PC-3 (cell line): ENCODE measurements at regions not wholly inside any gene's neighbourhood (a gene's known extent, or its start where the extent isn't known, plus 50 kb on each side); places are given as distances from the start of the nearest gene placed in this dataset.

Experiments used
- ATAC-seq: fragments of 200-7000 bp; cut with Tn5 transposase; 2 replicates; pipeline ENCODE4 v1.9.1; 2020; ENCODE audit warnings: mild to moderate bottlenecking, moderate library complexity
- BruUV-seq: library from RNA; stranded (reverse); fragments of 400-500 nt; replicated peaks from 2 replicates; lab custom pipeline; 2021; lab: Mats Ljungman, UMichigan
- CTCF ChIA-PET: fragments of 300-600 bp; sonication (Branson Sonifier 250); formaldehyde crosslinking; loops from one replicate; lab custom pipeline; 2022; ENCODE audit warnings: antibody characterized with exemption; lab: Charles Lee
- POLR2A ChIA-PET: fragments of 300-600 bp; sonication (Branson Sonifier 250); formaldehyde crosslinking; loops from one replicate; lab custom pipeline; 2022; ENCODE audit warnings: antibody characterized with exemption; ENCODE audit not compliant: unreplicated experiment; lab: Charles Lee
- DNase-seq: peaks from one replicate; pipeline ENCODE4 v3.0.0-alpha.2; 2015
- H2AFZ ChIP-seq: fragments of 300-600 bp; sonication (generic); 2 replicates; pipeline ENCODE4 v1.6.0; 2016; ENCODE audit warnings: antibody characterized with exemption, low read length
- H3F3A ChIP-seq: fragments of 300-600 bp; sonication (generic); one replicate; pipeline ENCODE4 v1.6.0; 2017; ENCODE audit warnings: antibody characterized with exemption, low read length, control low read depth, mild to moderate bottlenecking; ENCODE audit not compliant: unreplicated experiment
- H3K27ac ChIP-seq: fragments of 300-600 bp; sonication (generic); 2 replicates; pipeline ENCODE4 v1.5.1; 2016; ENCODE audit warnings: mild to moderate bottlenecking, low read length
- H3K27me3 ChIP-seq: fragments of 300-600 bp; sonication (generic); 2 replicates; pipeline ENCODE4 v1.6.1; 2016; ENCODE audit warnings: low read length, mixed read lengths
- H3K36me3 ChIP-seq: fragments of 300-600 bp; sonication (generic); 2 replicates; pipeline ENCODE4 v1.6.1; 2016; ENCODE audit warnings: low read depth, mixed run types, low read length, mixed read lengths
- H3K4me1 ChIP-seq: fragments of 300-600 bp; sonication (generic); 2 replicates; pipeline ENCODE4 v1.5.1; 2016; ENCODE audit warnings: low read length; ENCODE audit not compliant: insufficient read depth
- H3K4me2 ChIP-seq: fragments of 300-600 bp; sonication (generic); 2 replicates; pipeline ENCODE4 v1.6.0; 2016; ENCODE audit warnings: low read length
- H3K4me3 ChIP-seq: fragments of 300-600 bp; sonication (generic); 2 replicates; pipeline ENCODE4 v1.5.1; 2016; ENCODE audit warnings: mild to moderate bottlenecking, low read length, mixed read lengths
- H3K79me2 ChIP-seq: fragments of 300-600 bp; sonication (generic); 2 replicates; pipeline ENCODE4 v1.6.1; 2017; ENCODE audit warnings: low read length, mixed read lengths
- H3K9ac ChIP-seq: fragments of 300-600 bp; sonication (generic); 2 replicates; pipeline ENCODE4 v1.6.0; 2016; ENCODE audit warnings: mild to moderate bottlenecking, low read length
- H3K9me2 ChIP-seq: fragments of 300-600 bp; sonication (generic); replicated peaks from 2 replicates; pipeline ENCODE4 v1.6.1; 2016; ENCODE audit warnings: mixed run types, low read length, mixed read lengths
- H3K9me3 ChIP-seq: fragments of 300-600 bp; sonication (generic); 2 replicates; pipeline ENCODE4 v1.6.1; 2016; ENCODE audit warnings: low read length, mixed read lengths
- H4K20me1 ChIP-seq: fragments of 300-600 bp; sonication (generic); 2 replicates; pipeline ENCODE4 v1.6.1; 2016; ENCODE audit warnings: low read length, mixed read lengths
- CTCF ChIP-seq: fragments of 300-600 bp; sonication (generic); conservative IDR thresholded peaks from 2 replicates; pipeline ENCODE4 v1.5.1; 2017; ENCODE audit warnings: antibody characterized with exemption, low read depth, mild to moderate bottlenecking, low read length
- EZH2 ChIP-seq: fragments of 300-600 bp; sonication (generic); IDR thresholded peaks from one replicate; pipeline ENCODE4 v1.6.1; 2017; ENCODE audit warnings: antibody characterized with exemption, mild to moderate bottlenecking, low read length; ENCODE audit not compliant: unreplicated experiment
- EZH2phosphoT487 ChIP-seq: fragments of 300-600 bp; sonication (generic); IDR thresholded peaks from 2 replicates; pipeline ENCODE4 v1.6.1; 2018; ENCODE audit warnings: mild to moderate bottlenecking, antibody characterized with exemption, low read length, borderline replicate concordance
- intact Hi-C: fragments of 100-400 bp; cut with micrococcal nuclease; formaldehyde crosslinking; loops from 2 replicates; pipeline ENCODE4 v1.9.0; 2023

GRCh38 chr20:58571693-58572427 is 56.7 kb upstream of the APCDD1L start:
- ATAC-seq = peak; percentile 61

GRCh38 chr20:58571356-58571692 is 56.1 kb upstream of the APCDD1L start:
- Histone ChIP-seq H3K4me1 (no peaks in the 10 kb centered on the region), H3K9ac (no peak overlapping the region), H3K9me3 (no peaks in the 10 kb centered on the region), H3K4me3 (no peak overlapping the region), H4K20me1 (no peaks in the 10 kb centered on the region), H3K79me2 (no peaks in the 10 kb centered on the region), H3K27ac (no peak overlapping the region), H3K27me3 (no peaks in the 10 kb centered on the region), H3K4me2 (no peak overlapping the region), H3K36me3 (no peaks in the 10 kb centered on the region), H3K9me2 (no peaks in the 10 kb centered on the region), H2AFZ (no peak overlapping the region), H3F3A (no peaks in the 10 kb centered on the region)
- ChIA-PET POLR2A (no interaction called here), CTCF (no interaction called here)
- BruUV-seq = no TSS peak
- no peak for DNase-seq
- TF ChIP-seq CTCF (no peak), EZH2 (no peak), EZH2phosphoT487 (no peak)
- ATAC-seq = no peak; the same call in 1 of the 2 replicates
- intact Hi-C loops = no loop called here

More at GRCh38 chr20:58571693-58572427, 56.7 kb upstream of the APCDD1L start:
- intact Hi-C loops = no loop called here
- H3K4me2 ChIP-seq = no peak overlapping the region
- no peak overlapping the region for H3K4me3 ChIP-seq
- ChIA-PET CTCF (no interaction called here), POLR2A (no interaction called here)
- peak; percentile 39 for DNase-seq
- no peaks in the 10 kb centered on the region for H3K27me3 ChIP-seq
- no peaks in the 10 kb centered on the region for H3K4me1 ChIP-seq
- no peaks in the 10 kb centered on the region for H3K36me3 ChIP-seq
- no peaks in the 10 kb centered on the region for H4K20me1 ChIP-seq
- TF ChIP-seq CTCF (no peak), EZH2 (no peak), EZH2phosphoT487 (no peak)
- H3F3A ChIP-seq = no peaks in the 10 kb centered on the region
- H3K9me2 ChIP-seq = no peaks in the 10 kb centered on the region
- H2AFZ ChIP-seq = no peak overlapping the region
- no peaks in the 10 kb centered on the region for H3K79me2 ChIP-seq
- no TSS peak for BruUV-seq
- no peak overlapping the region for H3K9ac ChIP-seq
- no peak overlapping the region for H3K27ac ChIP-seq
- H3K9me3 ChIP-seq = no peaks in the 10 kb centered on the region

GRCh38 chr20:58570204-58570859 is 55.1 kb upstream of the APCDD1L start:
- H3K9ac ChIP-seq = no peak overlapping the region
- CTCF ChIA-PET = no interaction called here
- no peaks in the 10 kb centered on the region for H3K9me3 ChIP-seq
- H3K9me2 ChIP-seq = no peaks in the 10 kb centered on the region
- H3K27me3 ChIP-seq = no peaks in the 10 kb centered on the region
- POLR2A ChIA-PET = no interaction called here
- no peaks in the 10 kb centered on the region for H3K79me2 ChIP-seq
- no TSS peak for BruUV-seq
- no peaks in the 10 kb centered on the region for H4K20me1 ChIP-seq
- no peaks in the 10 kb centered on the region for H3F3A ChIP-seq
- H3K27ac ChIP-seq = no peak overlapping the region
- H3K4me1 ChIP-seq = no peaks in the 10 kb centered on the region
- no peak overlapping the region for H3K4me3 ChIP-seq
- DNase-seq (no peak), ATAC-seq (no peak)
- intact Hi-C loops = no loop called here
- H3K4me2 ChIP-seq = no peak overlapping the region
- H2AFZ ChIP-seq = no peak overlapping the region
- H3K36me3 ChIP-seq = no peaks in the 10 kb centered on the region
- TF ChIP-seq EZH2 (no peak), EZH2phosphoT487 (no peak), CTCF (no peak)
